Testis (tissue), 2 donors: ENCODE measurements at regions not wholly inside any gene's neighbourhood (a gene's known extent, or its start where the extent isn't known, plus 50 kb on each side); places are given as distances from the start of the nearest gene placed in this dataset.

ENCODE experiments used
- POLR2A ChIP-seq: fragments of 450-650 bp; IDR thresholded peaks from one replicate; pipeline ENCODE4 v1.6.1; 2017; ENCODE audit warnings: antibody characterized with exemption, mild to moderate bottlenecking, moderate library complexity
- TF ChIP-seq, protein P1 (sequence below), 3 experiments: fragments of 450-650 bp in 2 of 3; fragments of 200-600 bp in 1 of 3; sonication (generic) in 1 of 3; IDR thresholded peaks; one replicate each; pipeline ENCODE4 v1.5.1; 2016 to 2019; ENCODE audit warnings: antibody characterized with exemption in 3 of 3, mild to moderate bottlenecking in 2 of 3, moderate library complexity in 1 of 3

DNA sequence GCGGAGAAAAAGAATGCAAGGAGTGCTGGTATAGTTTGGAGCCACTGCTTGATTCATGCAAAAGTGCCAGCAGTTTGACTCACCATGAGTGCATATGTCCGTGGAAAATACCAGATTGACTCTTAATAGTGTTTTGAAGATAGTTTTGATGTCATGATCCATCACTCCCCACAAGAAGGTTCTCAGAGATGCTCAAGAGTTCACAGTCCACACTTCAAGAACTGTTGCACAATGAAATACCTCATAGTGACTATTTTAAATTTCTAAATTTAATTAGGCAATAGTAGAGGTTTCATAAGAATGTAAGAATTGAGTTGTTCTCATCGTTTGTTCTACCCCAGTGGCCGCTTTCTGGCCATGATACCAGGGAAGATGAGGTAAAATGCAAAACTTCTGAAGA, 286.6 kb upstream of the RGS6 start:
- TF ChIP-seq, protein P1, sequence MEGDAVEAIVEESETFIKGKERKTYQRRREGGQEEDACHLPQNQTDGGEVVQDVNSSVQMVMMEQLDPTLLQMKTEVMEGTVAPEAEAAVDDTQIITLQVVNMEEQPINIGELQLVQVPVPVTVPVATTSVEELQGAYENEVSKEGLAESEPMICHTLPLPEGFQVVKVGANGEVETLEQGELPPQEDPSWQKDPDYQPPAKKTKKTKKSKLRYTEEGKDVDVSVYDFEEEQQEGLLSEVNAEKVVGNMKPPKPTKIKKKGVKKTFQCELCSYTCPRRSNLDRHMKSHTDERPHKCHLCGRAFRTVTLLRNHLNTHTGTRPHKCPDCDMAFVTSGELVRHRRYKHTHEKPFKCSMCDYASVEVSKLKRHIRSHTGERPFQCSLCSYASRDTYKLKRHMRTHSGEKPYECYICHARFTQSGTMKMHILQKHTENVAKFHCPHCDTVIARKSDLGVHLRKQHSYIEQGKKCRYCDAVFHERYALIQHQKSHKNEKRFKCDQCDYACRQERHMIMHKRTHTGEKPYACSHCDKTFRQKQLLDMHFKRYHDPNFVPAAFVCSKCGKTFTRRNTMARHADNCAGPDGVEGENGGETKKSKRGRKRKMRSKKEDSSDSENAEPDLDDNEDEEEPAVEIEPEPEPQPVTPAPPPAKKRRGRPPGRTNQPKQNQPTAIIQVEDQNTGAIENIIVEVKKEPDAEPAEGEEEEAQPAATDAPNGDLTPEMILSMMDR (IDR thresholded peaks at IDR 0.05): no peak
- TF ChIP-seq POLR2A: no peak
